ENCODE measurements at regions not wholly inside any gene's neighbourhood (a gene's known extent, or its start where the extent isn't known, plus 50 kb on each side); places are given as distances from the start of the nearest gene placed in this dataset.

GRCh38 chr3:66789580-66790237 lies 208.4 kb upstream of the KBTBD8 start:
- no TSS peak for BruUV-seq (replicated peaks)
- DNase-seq (ENCODE audit: low read depth, low spot score), result no peak
- Histone ChIP-seq H3K9ac (replicated peaks; ENCODE audit: extremely low read depth, insufficient read depth, low read length) (no peak overlapping the region), H3K9me3 (replicated peaks; ENCODE audit: control insufficient read depth, insufficient read depth, low read length) (no peaks in the 10 kb centered on the region), H3K27me3 (ENCODE audit: control insufficient read depth in 2 of 2, insufficient read depth in 2 of 2, low read length in 2 of 2) (peaks cover 0 to 2% of the 10 kb centered on the region in 2 experiments), H3K4me1 (ENCODE audit: control insufficient read depth, extremely low read depth, insufficient read depth, low read length) (no peaks in the 10 kb centered on the region), H3K4me2 (ENCODE audit: insufficient read depth, low read length) (no peak overlapping the region), H3K27ac (ENCODE audit: insufficient read depth, low read depth, low read length) (no peak overlapping the region), H3K79me2 (ENCODE audit: control insufficient read depth, insufficient read depth, low read length) (no peaks in the 10 kb centered on the region), H4K20me1 (replicated peaks; ENCODE audit: control insufficient read depth, extremely low read depth, insufficient read depth, low read length) (no peaks in the 10 kb centered on the region), H3K9me1 (replicated peaks; ENCODE audit: control insufficient read depth, extremely low read depth, insufficient read depth, low read length) (no peaks in the 10 kb centered on the region), H3K4me3 (replicated peaks in 1 of 3; ENCODE audit: insufficient read depth in 1 of 3, low read depth in 1 of 3, low read length in 3 of 3) (no peak overlapping the region), H3K36me3 (ENCODE audit: control insufficient read depth in 2 of 2, extremely low read depth in 1 of 2, insufficient read depth in 2 of 2, low read length in 2 of 2) (no peaks in the 10 kb centered on the region), H2AFZ (ENCODE audit: low read depth, low read length) (no peak overlapping the region)
- TF ChIP-seq CTCF (IDR thresholded peaks at IDR 0.05; ENCODE audit: extremely low read depth in 1 of 2, insufficient read depth in 1 of 2, low read depth in 1 of 2, low read length in 2 of 2) (no peak), EZH2 (IDR thresholded peaks at IDR 0.05; ENCODE audit: borderline replicate concordance, low read depth, low read length, severe bottlenecking) (no peak), MYC (IDR thresholded peaks at IDR 0.05; ENCODE audit: low read depth, low read length) (no peak), POLR2A (IDR thresholded peaks at IDR 0.05; ENCODE audit: low read depth, low read length) (no peak), POLR2AphosphoS5 (IDR thresholded peaks at IDR 0.05; ENCODE audit: insufficient read depth, low read depth, low read length) (no peak), MAX (IDR thresholded peaks at IDR 0.05; ENCODE audit: insufficient read depth, insufficient read length) (no peak), FOS (IDR thresholded peaks at IDR 0.05; ENCODE audit: borderline replicate concordance, insufficient read depth, low read length) (no peak)
- intact Hi-C loops (cut with micrococcal nuclease), result no loop called here
- no peak for FAIRE-seq
- POLR2A ChIA-PET, result no interaction called here
- CTCF ChIA-PET, result no interaction called here
- dilution Hi-C loops (cut with MboI; ENCODE audit: extremely low pct_ligation_motif_present, low sequenced_read_pairs), result no loop called here

Measured in endothelial cell of umbilical vein (primary cell).